HFFc6 (cell line): ENCODE measurements at regions not wholly inside any gene's neighbourhood (a gene's known extent, or its start where the extent isn't known, plus 50 kb on each side); places are given as distances from the start of the nearest gene placed in this dataset.

Source experiments
- DNase-seq: peaks from one replicate; pipeline ENCODE4 v3.0.0-alpha.2; 2018
- H3K27ac Mint-ChIP-seq: 2 replicates; pipeline ENCODE4 v1.8.0; 2020; ENCODE audit warnings: mild to moderate bottlenecking, mixed read lengths
- H3K27me3 Mint-ChIP-seq: 2 replicates; pipeline ENCODE4 v1.8.0; 2021; ENCODE audit warnings: mild to moderate bottlenecking, moderate library complexity, mixed read lengths; ENCODE audit not compliant: insufficient read depth
- H3K36me3 Mint-ChIP-seq: 2 replicates; pipeline ENCODE4 v1.8.0; 2021; ENCODE audit warnings: low read depth, mixed read lengths
- H3K4me1 Mint-ChIP-seq: 2 replicates; pipeline ENCODE4 v1.8.0; 2020; ENCODE audit warnings: low read depth, mixed read lengths
- H3K4me3 Mint-ChIP-seq: 2 replicates; pipeline ENCODE4 v1.8.0; 2020; ENCODE audit warnings: mild to moderate bottlenecking, moderate library complexity, mixed read lengths
- H3K9me3 Mint-ChIP-seq: 2 replicates; pipeline ENCODE4 v1.8.0; 2020; ENCODE audit warnings: mild to moderate bottlenecking, mixed read lengths
- CTCF ChIP-seq: fragments of 200-600 bp; sonication (generic); IDR thresholded peaks from 2 replicates; pipeline ENCODE4 v1.5.0; 2021; ENCODE audit warnings: antibody characterized with exemption, mild to moderate bottlenecking

GRCh38 chr20:4613184-4613583 lies 73.1 kb upstream of the PRNP start:
- Mint-ChIP-seq H3K4me1 (peaks cover 32% of the 10 kb centered on the region), H3K27me3 (no peaks in the 10 kb centered on the region; the same call in 1 of the 2 replicates), H3K9me3 (no peaks in the 10 kb centered on the region), H3K4me3 (no peak overlapping the region), H3K27ac (peak overlapping the region; percentile 50; the same call in 1 of the 2 replicates), H3K36me3 (no peaks in the 10 kb centered on the region; the same call in 1 of the 2 replicates)
- DNase-seq = peak; percentile 33
- TF ChIP-seq CTCF = no peak

- no peak overlapping the region for H3K27ac Mint-ChIP-seq
- no peak overlapping the region for H3K4me3 Mint-ChIP-seq
- no peak for DNase-seq
- H3K9me3 Mint-ChIP-seq = no peaks in the 10 kb centered on the region
- TF ChIP-seq CTCF = no peak
- H3K36me3 Mint-ChIP-seq = no peaks in the 10 kb centered on the region; the same call in 1 of the 2 replicates
- H3K27me3 Mint-ChIP-seq = no peaks in the 10 kb centered on the region; the same call in 1 of the 2 replicates
- peaks cover 41% of the 10 kb centered on the region for H3K4me1 Mint-ChIP-seq
Measured at GRCh38 chr20:4610871-4611270, 75.4 kb upstream of the PRNP start.

- no peak overlapping the region for H3K27ac Mint-ChIP-seq
- peaks cover 51% of the 10 kb centered on the region for H3K4me1 Mint-ChIP-seq
- DNase-seq = no peak
- TF ChIP-seq CTCF = no peak
- H3K9me3 Mint-ChIP-seq = no peaks in the 10 kb centered on the region
- no peaks in the 10 kb centered on the region; the same call in 1 of the 2 replicates for H3K27me3 Mint-ChIP-seq
- H3K36me3 Mint-ChIP-seq = no peaks in the 10 kb centered on the region
- H3K4me3 Mint-ChIP-seq = no peak overlapping the region
Measured at GRCh38 chr20:4609511-4609910, 76.7 kb upstream of the PRNP start.

GRCh38 chr20:4608861-4609260 lies 77.4 kb upstream of the PRNP start:
- Mint-ChIP-seq H3K4me3 (no peak overlapping the region), H3K9me3 (no peaks in the 10 kb centered on the region), H3K27me3 (no peaks in the 10 kb centered on the region; the same call in 1 of the 2 replicates), H3K27ac (no peak overlapping the region), H3K36me3 (no peaks in the 10 kb centered on the region), H3K4me1 (peaks cover 51% of the 10 kb centered on the region)
- no peak for TF ChIP-seq CTCF
- no peak for DNase-seq

GRCh38 chr20:4607287-4607713 lies 79.0 kb upstream of the PRNP start:
- no peaks in the 10 kb centered on the region for H3K36me3 Mint-ChIP-seq
- TF ChIP-seq CTCF = peak; percentile 99
- peaks cover 53% of the 10 kb centered on the region for H3K4me1 Mint-ChIP-seq
- no peaks in the 10 kb centered on the region for H3K9me3 Mint-ChIP-seq
- H3K27ac Mint-ChIP-seq = no peak overlapping the region
- no peaks in the 10 kb centered on the region; the same call in 1 of the 2 replicates for H3K27me3 Mint-ChIP-seq
- H3K4me3 Mint-ChIP-seq = no peak overlapping the region
- peak; percentile 64 for DNase-seq

GRCh38 chr20:4606051-4606450 lies 80.2 kb upstream of the PRNP start:
- TF ChIP-seq CTCF = no peak
- no peaks in the 10 kb centered on the region for H3K36me3 Mint-ChIP-seq
- H3K4me3 Mint-ChIP-seq = no peak overlapping the region
- no peak overlapping the region for H3K27ac Mint-ChIP-seq
- DNase-seq = no peak
- peaks cover 65% of the 10 kb centered on the region for H3K4me1 Mint-ChIP-seq
- H3K9me3 Mint-ChIP-seq = no peaks in the 10 kb centered on the region
- no peaks in the 10 kb centered on the region; the same call in 1 of the 2 replicates for H3K27me3 Mint-ChIP-seq
